ENCODE measurements at regions not wholly inside any gene's neighbourhood (a gene's known extent, or its start where the extent isn't known, plus 50 kb on each side); places are given as distances from the start of the nearest gene placed in this dataset.

- TF ChIP-seq EZH2 (IDR thresholded peaks at IDR 0.05) (no peak), POLR2AphosphoS5 (IDR thresholded peaks at IDR 0.05; ENCODE audit: borderline replicate concordance, low read depth, low read length) (no peak)
Observed at GRCh38 chr3:174639406-174639805, 219.7 kb upstream of the NAALADL2 start.

Data from SK-N-MC (cell line).